VCaP (cell line): ENCODE measurements at regions not wholly inside any gene's neighbourhood (a gene's known extent, or its start where the extent isn't known, plus 50 kb on each side); places are given as distances from the start of the nearest gene placed in this dataset.
"Not testable (repeated sequence)": the region's sequence is repeated elsewhere in the genome, so short reads cannot be mapped to it uniquely, and the experiment has no call there.

Experiments used
- H3K27ac ChIP-seq: fragments of 450-650 bp; 2 replicates; pipeline ENCODE4 v1.5.1; 2017
- TF ChIP-seq, protein P1 (sequence below): fragments of 450-650 bp; conservative IDR thresholded peaks from 2 replicates; pipeline ENCODE4 v1.5.1; 2017; ENCODE audit warnings: mild to moderate bottlenecking, moderate library complexity

DNA sequence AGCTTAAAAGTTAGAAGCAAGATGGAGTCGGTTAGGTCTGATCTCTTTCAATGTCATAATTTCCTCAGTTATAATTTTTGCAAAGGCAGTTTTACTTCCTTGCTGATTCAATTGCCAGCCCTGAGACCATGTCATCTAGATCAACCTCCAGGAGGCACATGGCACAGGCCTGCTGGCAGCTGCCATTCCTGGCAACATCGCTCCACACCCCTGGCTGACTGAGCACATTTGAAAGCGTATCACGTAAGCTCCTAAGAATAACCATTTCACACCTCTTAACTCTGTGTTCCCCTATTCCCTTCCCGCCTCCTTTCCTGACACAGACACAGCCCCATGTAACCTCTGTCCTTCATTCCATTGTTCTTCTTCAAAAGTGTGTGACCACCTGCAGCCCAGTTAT lies 313.9 kb upstream of the CTNNB1 start:
- TF ChIP-seq, protein P1, sequence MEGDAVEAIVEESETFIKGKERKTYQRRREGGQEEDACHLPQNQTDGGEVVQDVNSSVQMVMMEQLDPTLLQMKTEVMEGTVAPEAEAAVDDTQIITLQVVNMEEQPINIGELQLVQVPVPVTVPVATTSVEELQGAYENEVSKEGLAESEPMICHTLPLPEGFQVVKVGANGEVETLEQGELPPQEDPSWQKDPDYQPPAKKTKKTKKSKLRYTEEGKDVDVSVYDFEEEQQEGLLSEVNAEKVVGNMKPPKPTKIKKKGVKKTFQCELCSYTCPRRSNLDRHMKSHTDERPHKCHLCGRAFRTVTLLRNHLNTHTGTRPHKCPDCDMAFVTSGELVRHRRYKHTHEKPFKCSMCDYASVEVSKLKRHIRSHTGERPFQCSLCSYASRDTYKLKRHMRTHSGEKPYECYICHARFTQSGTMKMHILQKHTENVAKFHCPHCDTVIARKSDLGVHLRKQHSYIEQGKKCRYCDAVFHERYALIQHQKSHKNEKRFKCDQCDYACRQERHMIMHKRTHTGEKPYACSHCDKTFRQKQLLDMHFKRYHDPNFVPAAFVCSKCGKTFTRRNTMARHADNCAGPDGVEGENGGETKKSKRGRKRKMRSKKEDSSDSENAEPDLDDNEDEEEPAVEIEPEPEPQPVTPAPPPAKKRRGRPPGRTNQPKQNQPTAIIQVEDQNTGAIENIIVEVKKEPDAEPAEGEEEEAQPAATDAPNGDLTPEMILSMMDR, result no peak
- H3K27ac ChIP-seq, result no peak overlapping the region

DNA sequence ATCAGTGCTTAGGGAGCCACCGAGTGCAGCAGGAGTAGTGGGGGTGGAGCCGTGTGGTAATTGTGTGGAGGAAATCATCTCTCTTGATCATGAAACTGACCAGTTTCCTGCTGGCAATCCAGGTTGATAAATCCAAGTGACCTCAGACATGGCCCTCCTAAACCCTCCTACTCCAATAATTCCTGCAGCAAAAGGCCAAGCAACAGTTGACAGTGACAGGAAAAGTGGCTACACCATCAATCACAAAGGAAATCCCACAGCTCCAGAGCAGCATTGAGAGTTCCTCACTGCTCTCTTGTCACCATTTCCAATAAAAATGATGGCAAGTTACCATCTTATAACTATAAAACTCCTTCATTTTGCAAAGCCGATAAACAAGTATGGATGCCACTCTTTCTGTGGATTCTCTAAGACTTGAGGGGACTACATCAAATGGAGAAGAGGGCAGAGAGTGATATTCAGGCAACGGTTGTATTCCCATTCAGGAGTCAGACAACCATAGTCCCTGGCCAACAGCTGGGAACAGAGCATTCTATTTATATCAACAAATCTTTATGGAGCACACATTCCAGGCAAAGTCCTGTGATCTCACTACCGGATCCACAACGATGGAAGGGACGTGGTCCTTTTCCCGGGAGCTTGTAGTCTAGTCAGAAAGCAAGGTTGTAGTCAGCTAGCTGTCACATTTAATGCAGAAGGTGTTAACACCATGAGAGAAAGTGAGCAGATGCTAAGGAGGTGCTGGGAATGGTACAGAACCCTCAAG lies 312.5 kb upstream of the CTNNB1 start:
- TF ChIP-seq, protein P1, result no peak
- H3K27ac ChIP-seq, result peak overlapping the region; percentile 45

DNA sequence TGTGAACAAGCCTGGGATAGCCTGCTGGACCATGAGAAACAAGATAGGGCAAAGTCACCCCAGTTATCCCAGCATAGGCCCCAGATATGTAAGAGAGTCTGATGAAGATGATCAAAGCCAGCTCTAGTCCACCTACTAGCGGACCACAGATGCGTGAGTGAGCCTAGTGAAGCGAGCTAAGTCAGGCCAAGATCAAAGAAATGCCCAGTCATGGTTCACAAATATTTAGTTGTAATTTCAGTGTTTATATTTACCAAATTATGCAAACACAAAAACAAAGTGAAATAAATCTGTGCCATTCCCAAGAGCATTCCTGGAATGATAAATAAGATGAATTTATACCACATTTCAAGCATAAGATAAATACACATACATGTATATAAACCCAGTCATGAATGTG lies 308.1 kb upstream of the CTNNB1 start:
- TF ChIP-seq, protein P1, result no peak
- H3K27ac ChIP-seq, result no peak overlapping the region

DNA sequence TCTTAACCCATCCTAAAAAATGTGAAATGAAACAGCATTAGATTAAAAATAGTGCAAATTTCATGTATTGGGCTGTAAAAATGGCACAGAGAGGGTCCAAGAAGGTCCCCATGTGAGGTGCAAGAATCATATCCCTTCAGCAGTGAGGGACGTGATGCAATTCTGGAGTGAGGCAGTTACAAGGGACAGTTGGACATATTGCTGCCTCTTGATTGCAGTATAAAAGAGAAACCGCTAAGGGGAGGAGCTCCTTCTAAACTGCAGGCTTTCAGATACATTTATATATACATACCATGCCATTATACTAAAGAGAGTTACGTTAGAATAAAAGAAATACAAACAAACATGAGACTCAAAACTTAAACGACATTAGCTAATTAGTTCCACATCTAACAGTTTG lies 304.2 kb upstream of the CTNNB1 start:
- no peak overlapping the region for H3K27ac ChIP-seq
- TF ChIP-seq, protein P1, result no peak

DNA sequence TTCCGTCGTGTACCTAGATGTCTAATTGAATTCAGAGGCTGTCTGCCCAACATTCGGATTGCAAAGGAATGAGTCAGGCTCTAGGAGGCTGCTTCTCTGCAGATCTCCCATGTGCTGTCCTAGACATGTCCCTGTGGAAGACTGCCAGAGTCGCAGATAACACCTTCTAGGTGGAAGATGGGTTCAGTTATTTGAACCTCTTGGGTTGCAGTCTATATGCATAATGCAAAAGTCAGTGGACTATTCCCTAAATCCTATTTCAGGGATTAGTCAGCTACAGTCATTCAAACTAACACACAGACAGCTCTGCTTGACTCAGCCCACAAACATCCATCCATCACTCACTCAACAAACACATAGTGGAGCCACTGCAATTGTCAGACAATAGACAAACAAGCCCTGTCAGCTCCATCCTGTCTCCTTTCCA lies 300.0 kb upstream of the CTNNB1 start:
- H3K27ac ChIP-seq, result no peak overlapping the region
- TF ChIP-seq, protein P1, result no peak

DNA sequence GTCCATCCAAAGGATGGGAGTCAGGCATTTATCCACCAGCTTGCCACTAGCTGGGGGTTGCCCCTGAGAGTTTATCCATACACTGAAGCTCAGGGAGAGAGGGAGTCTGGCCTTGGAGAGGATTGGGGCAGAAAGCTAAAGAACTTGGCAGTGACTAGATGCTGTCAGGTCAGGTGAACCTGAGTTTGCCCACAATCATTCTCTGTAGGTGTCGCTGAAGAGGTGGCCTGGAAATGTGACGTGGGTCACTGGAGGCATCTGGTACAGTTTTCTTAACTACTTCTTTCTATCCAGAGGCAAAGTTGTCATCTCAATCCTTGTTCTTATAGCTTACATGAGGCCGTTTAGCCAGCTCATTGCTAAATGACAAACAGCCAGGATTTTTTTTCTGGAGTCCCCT lies 298.0 kb upstream of the CTNNB1 start:
- H3K27ac ChIP-seq, result no peak overlapping the region

DNA sequence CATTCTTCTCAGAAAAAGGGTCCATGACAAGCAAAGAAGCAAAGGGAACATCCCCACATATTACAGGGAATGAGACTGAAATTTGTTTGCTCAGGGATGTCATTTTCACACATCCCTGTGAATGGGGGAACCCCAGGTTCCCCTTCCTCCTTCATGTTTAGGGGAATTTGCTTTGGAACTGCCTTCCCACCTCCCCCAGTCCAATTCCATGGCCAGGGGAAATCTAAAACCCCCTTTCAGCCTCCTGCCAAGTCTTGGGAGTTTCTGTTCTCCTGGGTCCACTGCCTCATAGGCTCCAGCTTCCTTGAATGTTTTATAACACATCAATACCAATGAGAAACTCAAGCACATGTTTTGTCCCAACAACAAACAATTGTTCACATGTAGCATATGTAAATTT lies 297.5 kb upstream of the CTNNB1 start:
- no peak overlapping the region for H3K27ac ChIP-seq
- TF ChIP-seq, protein P1, result no peak

More for the DNA sequence above, 298.0 kb upstream of the CTNNB1 start:
- TF ChIP-seq, protein P1, result no peak

DNA sequence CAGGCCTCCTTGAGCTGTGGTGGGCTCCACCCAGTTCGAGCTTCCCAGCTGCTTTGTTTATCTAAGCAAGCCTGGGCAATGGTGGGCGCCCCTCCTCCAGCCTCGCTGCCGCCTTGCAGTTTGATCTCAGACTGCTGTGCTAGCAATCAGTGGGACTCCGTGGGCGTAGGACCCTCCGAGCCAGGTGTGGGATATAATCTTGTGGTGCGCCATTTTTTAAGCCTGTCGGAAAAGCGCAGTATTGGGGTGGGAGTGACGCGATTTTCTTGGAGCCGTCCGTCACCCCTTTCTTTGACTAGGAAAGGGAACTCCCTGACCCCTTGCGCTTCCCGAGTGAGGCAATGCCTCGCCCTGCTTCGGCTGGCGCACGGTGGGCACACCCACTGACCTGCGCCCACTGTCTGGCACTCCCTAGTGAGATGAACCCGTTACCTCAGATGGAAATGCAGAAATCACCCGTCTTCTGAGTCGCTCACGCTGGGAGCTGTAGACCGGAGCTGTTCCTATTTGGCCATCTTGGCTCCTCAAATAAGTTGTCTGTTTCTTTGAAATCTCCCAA lies 291.3 kb upstream of the CTNNB1 start:
- H3K27ac ChIP-seq, result not testable (repeated sequence)
